GM18861 (cell line): ENCODE measurements at regions not wholly inside any gene's neighbourhood (a gene's known extent, or its start where the extent isn't known, plus 50 kb on each side); places are given as distances from the start of the nearest gene placed in this dataset.

Experiments used
- ATAC-seq: cut with Tn5 transposase; IDR thresholded peaks from one replicate; pipeline ENCODE4 v1.9.1; 2021; ENCODE audit not compliant: unreplicated experiment

DNA sequence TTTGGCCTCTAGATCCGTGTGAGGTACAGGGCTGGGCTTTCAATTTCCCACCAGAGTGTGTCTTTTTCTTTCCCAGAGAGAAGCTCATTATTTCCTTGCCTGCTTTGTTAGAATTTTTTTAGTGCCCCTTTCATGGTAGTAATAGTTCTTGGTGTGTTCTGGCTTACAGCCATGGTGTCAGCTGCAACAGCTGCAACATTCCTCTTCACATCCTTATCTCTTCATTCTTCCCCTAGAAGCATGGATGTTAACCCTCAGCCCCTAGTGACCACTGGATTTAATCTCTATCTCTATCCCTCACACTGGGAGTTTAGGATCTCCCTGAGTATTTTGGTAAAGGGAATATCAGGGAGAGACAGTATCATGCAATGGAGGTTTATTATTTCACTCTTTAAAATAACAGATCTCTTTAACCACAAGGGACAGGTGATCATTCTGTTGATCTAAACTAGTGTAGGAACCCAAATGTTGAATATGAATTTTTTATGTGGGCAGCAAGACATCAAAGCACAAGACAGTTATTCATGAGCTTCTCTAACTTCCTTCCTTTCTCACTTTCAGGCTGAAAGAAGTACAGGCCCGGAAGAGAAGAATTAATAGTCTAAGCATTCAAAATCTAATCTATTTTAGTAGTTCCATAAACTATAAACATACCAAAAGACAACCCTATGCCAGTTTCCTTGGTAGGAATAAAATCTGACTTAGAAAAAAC is 160.2 kb downstream of the FAM170A start:
- no peak for ATAC-seq

DNA sequence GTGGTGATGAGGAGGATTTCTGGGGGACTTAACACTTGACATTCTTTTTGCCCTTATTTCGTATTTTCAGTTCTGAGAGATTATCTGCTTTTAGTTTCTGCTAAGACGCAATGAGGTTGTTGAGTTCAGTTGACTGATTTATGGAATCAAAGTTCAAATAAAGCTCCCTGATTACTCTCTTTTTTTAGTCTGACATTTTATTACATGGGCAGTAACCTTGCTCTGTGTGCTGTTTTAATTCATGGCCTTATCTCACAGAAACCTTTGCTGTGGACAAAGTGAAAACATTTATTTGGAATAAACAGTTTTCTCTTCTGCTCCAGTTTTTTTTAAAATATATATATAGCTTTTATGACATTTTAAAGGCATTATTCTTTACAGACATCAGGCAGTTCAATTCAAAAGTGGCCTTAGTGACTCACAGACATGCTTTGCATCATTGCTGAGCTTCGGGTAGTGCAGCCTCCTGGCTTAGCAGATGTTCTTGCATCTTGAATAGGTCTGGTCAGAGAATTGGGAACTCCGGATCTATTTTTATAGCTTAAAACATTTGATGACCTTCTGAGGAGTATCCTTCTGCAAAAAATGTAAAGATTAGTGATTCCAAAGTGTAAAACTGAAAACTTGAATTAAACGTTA is 162.9 kb downstream of the FAM170A start:
- no peak for ATAC-seq

GRCh38 chr5:119795768-119796167 is 166.4 kb downstream of the FAM170A start:
- ATAC-seq = no peak

DNA sequence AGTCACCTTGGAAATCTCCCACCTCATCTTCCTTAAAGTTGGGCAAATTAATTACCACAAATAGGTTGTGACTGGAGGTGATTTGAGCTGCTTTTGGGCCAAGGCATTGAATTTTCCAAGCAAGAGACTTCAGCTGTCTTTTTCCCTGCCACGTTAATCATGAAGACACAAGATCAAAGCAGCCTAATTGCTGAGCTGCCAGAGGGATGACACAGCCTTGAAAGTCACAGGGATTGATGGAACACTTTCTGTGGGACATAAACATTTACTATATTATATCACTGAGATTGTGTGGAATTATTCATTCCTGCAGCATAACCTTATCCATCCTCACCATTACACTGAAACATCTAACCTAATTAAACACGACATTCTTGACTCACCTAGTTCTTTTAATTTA is 172.2 kb downstream of the FAM170A start:
- no peak for ATAC-seq

- ATAC-seq = no peak
Observed at GRCh38 chr5:119808024-119808423, 178.7 kb downstream of the FAM170A start.

GRCh38 chr5:119808474-119808873 is 179.1 kb downstream of the FAM170A start:
- no peak for ATAC-seq

DNA sequence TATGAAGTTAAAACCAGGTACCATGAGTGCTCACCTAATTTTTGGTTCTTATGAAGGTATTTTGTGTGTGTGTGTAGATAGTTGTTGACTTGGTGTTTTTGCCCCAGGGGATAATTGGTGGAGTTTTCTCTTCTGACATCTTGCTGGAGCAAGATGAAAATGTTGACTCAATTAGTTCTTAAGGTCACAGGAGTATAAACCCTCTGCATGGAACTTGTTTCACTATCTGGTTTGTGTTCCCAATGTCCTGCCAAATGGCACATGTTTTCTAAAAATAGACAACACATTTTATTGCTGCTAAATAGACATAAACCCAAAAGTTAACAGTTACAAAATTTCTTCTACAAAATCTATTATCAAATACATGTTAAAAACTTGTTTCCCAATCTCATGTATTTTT is 180.9 kb downstream of the FAM170A start:
- ATAC-seq = no peak

GRCh38 chr5:119811458-119811857 is 182.1 kb downstream of the FAM170A start:
- no peak for ATAC-seq

GRCh38 chr5:119814655-119815054 is 185.3 kb downstream of the FAM170A start:
- ATAC-seq = no peak

DNA sequence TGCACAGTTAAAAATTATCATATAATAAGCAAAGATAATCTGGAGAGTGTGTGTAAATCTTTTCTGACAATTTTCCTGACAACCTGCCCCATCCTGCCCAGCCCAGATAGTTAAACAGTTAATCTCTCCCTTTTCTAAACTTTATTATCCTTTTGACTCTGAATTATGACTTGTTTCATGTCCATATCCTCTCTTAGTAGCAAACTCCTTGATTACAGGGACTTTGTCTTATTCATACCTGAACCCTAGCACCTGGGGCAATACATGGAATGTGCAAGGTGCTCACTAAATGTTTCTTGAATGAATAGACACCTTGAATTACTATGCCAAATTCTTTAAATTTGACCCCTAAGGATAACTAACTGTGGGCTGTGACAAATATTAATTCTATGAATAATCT is 186.7 kb downstream of the FAM170A start:
- no peak for ATAC-seq

- no peak for ATAC-seq
Observed at GRCh38 chr5:119820016-119820415, 190.7 kb downstream of the FAM170A start.

DNA sequence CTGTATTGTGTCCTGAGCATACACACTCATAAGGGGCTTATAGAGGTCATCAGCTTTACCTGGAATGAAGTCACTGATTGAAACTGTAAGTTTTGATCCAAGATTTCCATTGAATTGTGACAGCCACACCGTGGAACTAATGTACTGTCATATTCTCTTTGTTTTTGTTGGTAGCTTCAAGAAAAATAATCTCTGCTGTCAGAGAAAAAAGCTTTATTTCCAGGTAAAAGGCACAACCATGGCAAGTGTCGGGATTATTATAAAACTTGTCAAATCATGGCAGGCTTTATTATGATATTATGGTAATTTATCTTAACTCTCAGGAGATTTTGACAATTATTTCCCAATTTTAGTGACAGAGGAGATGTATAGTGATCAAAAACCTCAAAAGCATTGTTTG is 191.2 kb downstream of the FAM170A start:
- no peak for ATAC-seq

GRCh38 chr5:119828541-119828940 is 199.2 kb downstream of the FAM170A start:
- ATAC-seq = no peak

GRCh38 chr5:119829341-119829740 is 200.0 kb downstream of the FAM170A start:
- no peak for ATAC-seq

DNA sequence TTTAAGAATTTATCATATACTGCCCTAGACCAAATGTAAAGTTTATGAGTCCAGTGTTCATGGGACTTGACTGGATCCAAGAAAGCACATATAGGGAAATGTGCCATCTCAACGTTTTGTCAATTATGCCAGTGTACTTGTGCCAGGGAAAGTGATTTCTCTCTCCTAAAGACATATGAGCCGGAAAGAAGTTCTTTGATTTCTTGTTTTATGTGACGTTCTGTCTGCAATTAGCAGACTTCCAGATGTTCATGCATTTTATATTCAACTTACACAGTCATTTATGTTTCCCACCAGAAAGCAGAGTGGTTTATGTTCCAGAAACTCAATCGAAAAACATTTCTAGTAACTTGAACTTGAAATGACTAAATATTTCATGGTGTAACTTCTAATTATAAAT is 203.8 kb downstream of the FAM170A start:
- no peak for ATAC-seq

- no peak for ATAC-seq
Observed at GRCh38 chr5:119840175-119840574, 210.8 kb downstream of the FAM170A start.

GRCh38 chr5:119852140-119852539 is 222.8 kb downstream of the FAM170A start:
- no peak for ATAC-seq

DNA sequence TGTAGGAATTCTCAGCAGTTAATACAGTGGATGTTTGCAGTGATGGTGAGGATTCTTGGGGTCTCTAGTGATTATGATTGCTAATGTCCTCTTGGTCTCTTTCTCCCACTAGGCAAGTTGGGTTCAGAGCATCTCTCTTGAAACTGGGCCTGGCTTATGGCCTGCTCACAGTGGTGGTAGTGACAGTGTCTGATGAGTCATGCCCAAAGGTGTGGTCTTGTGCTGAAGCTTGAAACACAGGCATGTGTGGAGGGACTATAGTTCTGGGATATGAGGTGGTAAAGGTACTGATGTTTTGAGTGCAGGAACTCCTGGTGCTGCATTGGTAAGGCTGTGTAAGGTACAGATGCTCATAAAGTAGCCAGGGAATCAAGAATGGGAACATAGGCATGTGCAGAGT is 231.1 kb downstream of the FAM170A start:
- ATAC-seq = no peak

DNA sequence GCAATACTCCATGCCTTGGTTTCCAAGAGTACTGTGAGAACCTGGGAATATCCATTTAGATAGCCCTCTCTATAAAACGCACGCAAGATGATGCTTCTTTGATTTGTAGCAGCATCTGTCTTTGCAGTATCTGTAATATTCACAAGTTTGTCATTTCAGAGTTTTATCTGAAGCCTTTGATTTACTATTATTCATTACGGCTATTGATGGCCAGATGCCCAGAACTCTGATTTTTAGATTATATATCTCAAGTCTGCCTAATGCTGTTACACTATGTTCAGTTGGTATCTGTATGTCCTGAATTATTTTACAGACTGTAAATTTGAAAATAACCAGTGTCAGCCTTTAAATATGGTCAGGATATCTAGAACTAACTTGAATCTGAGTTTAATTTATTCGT is 233.3 kb downstream of the FAM170A start:
- ATAC-seq = no peak

DNA sequence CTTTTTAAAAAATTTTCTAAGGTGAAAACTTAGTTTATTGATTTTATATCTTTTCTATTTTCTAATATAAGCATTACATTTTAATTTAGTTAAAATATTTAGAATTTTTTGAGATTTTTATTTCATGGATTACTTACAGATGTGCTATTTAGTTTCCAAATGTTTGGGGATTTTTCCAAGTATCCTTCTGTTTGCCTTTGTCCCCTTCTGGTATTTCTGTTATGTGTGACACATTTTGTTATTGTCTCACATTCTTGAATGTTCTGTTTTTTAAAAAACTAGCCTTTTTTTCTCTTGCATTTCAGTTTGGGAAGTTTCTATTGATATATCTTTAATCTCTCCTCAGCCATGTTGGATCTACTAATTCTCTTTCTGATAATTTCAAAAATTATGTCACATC is 234.9 kb downstream of the FAM170A start:
- ATAC-seq = no peak

GRCh38 chr5:119873611-119874010 is 244.3 kb downstream of the FAM170A start:
- ATAC-seq = no peak

DNA sequence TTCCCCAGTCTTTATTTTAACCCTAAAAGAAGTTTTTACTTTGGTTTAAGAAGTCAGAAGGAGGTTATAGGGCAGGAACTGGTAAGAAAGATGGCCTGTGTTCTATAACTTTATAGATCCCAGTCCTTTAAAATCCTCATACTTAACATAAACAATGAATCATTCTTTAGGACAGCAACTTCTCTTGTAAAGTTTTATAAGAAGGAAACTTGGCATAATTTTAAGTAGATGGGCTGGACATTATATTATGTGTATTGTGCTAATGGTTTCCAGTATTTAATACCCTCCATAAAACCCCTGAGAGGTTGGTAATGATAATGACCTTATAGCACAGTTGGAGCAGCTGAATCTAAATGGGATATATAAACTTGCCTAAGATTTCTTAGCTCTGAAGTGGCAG is 247.2 kb downstream of the FAM170A start:
- ATAC-seq = no peak

DNA sequence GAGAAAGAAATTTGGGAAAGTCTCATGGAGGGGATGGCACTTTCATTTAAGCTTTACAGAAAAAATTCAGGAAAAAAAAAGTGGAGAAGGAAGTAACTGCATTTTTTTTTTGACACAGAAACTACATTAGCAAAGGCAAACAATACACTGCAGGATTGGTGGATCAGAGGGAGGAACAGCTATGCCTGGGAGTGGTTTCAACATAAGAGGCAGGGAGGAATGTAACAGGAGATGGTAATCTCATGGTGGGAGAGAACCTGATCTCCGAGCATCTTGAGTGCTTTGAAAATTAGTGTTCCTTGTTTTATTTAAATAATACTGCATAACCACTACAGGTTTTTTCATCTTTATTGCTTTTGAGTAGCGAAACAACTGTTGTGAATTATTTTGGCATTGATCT is 249.4 kb downstream of the FAM170A start:
- ATAC-seq = no peak
